ENCODE measurements at regions not wholly inside any gene's neighbourhood (a gene's known extent, or its start where the extent isn't known, plus 50 kb on each side); places are given as distances from the start of the nearest gene placed in this dataset.

- ChIA-PET CTCF (no interaction called here), POLR2A (no interaction called here)
- Histone ChIP-seq H3K9ac (no peak overlapping the region), H4K20me1 (ENCODE audit: insufficient read depth) (no peaks in the 10 kb centered on the region), H3K4me2 (no peak overlapping the region), H3F3A (replicated peaks; ENCODE audit: insufficient read depth) (no peaks in the 10 kb centered on the region), H3K36me3 (replicated peaks in 1 of 2; ENCODE audit: control insufficient read depth in 1 of 2, insufficient read depth in 2 of 2, low read length in 1 of 2) (no peaks in the 10 kb centered on the region), H3K9me2 (no peaks in the 10 kb centered on the region), H3K4me3 (ENCODE audit: low read depth in 2 of 2, low read length in 1 of 2) (no peak overlapping the region), H3K4me1 (ENCODE audit: control insufficient read depth in 1 of 2, insufficient read depth in 2 of 2, low read depth in 1 of 2, low read length in 1 of 2) (no peaks in the 10 kb centered on the region; a peak in 2 of 4 replicates), H3K9me3 (no peaks in the 10 kb centered on the region), H3K79me2 (ENCODE audit: insufficient read depth) (no peaks in the 10 kb centered on the region), H2AFZ (ENCODE audit: low read depth) (no peak overlapping the region), H3K27me3 (ENCODE audit: insufficient read depth) (peaks cover 22% of the 10 kb centered on the region; the same call in 1 of the 2 replicates), H3K27ac (ENCODE audit: low read depth in 2 of 2, low read length in 1 of 2) (no peak overlapping the region)
- DNase-seq, result no peak
- WGBS (ENCODE audit: low lambda C conversion rate), result 13% methylated on average over 2 of the region's 2 CpGs
- TF ChIP-seq USF2 (IDR thresholded peaks at IDR 0.05; ENCODE audit: borderline replicate concordance, low read depth, low read length) (no peak), FOXJ3 (CRISPR knock-in tag; IDR thresholded peaks at IDR 0.05) (no peak), PBX3 (IDR thresholded peaks at IDR 0.05) (no peak), TEAD4 (IDR thresholded peaks at IDR 0.05; ENCODE audit: borderline replicate concordance, insufficient read depth) (no peak), CHD2 (IDR thresholded peaks at IDR 0.05; ENCODE audit: low read length, partially characterized antibody) (no peak), SIN3A (IDR thresholded peaks at IDR 0.05; ENCODE audit: borderline replicate concordance, low read depth, low read length) (no peak), RFX5 (IDR thresholded peaks at IDR 0.05; ENCODE audit: low read length) (no peak), MEF2A (IDR thresholded peaks at IDR 0.05; ENCODE audit: borderline replicate concordance, low read depth) (no peak), POLR2AphosphoS5 (IDR thresholded peaks at IDR 0.05; ENCODE audit: low read depth, low read length) (no peak)
These were observed 74.7 kb downstream of the LLPH start for GRCh38 chr12:66055837-66056319.

- H3K4me1 ChIP-seq (ENCODE audit: control insufficient read depth in 1 of 2, insufficient read depth in 2 of 2, low read depth in 1 of 2, low read length in 1 of 2), result no peaks in the 10 kb centered on the region; a peak in 2 of 4 replicates
- H3K27ac ChIP-seq (ENCODE audit: low read depth in 2 of 2, low read length in 1 of 2), result peak overlapping the region in 1 of 2 experiments; percentile 87; a peak in 2 of 4 replicates
- no peak overlapping the region for H3K4me3 ChIP-seq (ENCODE audit: low read depth in 2 of 2, low read length in 1 of 2)
- no peak overlapping the region for H3K4me2 ChIP-seq
- H3F3A ChIP-seq (replicated peaks; ENCODE audit: insufficient read depth), result peaks cover 4% of the 10 kb centered on the region
- no peaks in the 10 kb centered on the region for H3K79me2 ChIP-seq (ENCODE audit: insufficient read depth)
- no peak overlapping the region for H2AFZ ChIP-seq (ENCODE audit: low read depth)
- DNase-seq, result no peak
- H3K9me2 ChIP-seq, result no peaks in the 10 kb centered on the region
- POLR2A ChIA-PET, result no interaction called here
- CTCF ChIA-PET, result interaction anchor here (0.7 kb wide), 1 partner anchor 25 kb away, joined by 3 read pairs; no protein-coding TSS in a partner anchor
- no peaks in the 10 kb centered on the region; the same call in 1 of the 2 replicates for H3K27me3 ChIP-seq (ENCODE audit: insufficient read depth)
- no peak overlapping the region for H3K9ac ChIP-seq
- H4K20me1 ChIP-seq (ENCODE audit: insufficient read depth), result no peaks in the 10 kb centered on the region
- 21% methylated on average over 1 of the region's 1 CpG for WGBS (ENCODE audit: low lambda C conversion rate)
- no peaks in the 10 kb centered on the region for H3K36me3 ChIP-seq (replicated peaks in 1 of 2; ENCODE audit: control insufficient read depth in 1 of 2, insufficient read depth in 2 of 2, low read length in 1 of 2)
- no peaks in the 10 kb centered on the region for H3K9me3 ChIP-seq
- TF ChIP-seq IRF3 (IDR thresholded peaks at IDR 0.05; ENCODE audit: low read depth, low read length) (no peak), TEAD4 (IDR thresholded peaks at IDR 0.05; ENCODE audit: borderline replicate concordance, insufficient read depth) (no peak), YY1 (IDR thresholded peaks at IDR 0.05; ENCODE audit: low read depth) (no peak), EP300 (IDR thresholded peaks at IDR 0.05; ENCODE audit: borderline replicate concordance in 1 of 2, low read depth in 1 of 2, low read length in 1 of 2) (no peak), TAF1 (IDR thresholded peaks at IDR 0.05; ENCODE audit: borderline replicate concordance, low read depth, low read length) (no peak), RFX5 (IDR thresholded peaks at IDR 0.05; ENCODE audit: low read length) (no peak), NRF1 (IDR thresholded peaks at IDR 0.05; ENCODE audit: low read depth, low read length) (no peak), CTCF (IDR thresholded peaks at IDR 0.05) (no peak), NFIC (IDR thresholded peaks at IDR 0.05; ENCODE audit: borderline replicate concordance) (no peak), USF2 (IDR thresholded peaks at IDR 0.05; ENCODE audit: borderline replicate concordance, low read depth, low read length) (no peak)
These were observed 77.4 kb downstream of the LLPH start for GRCh38 chr12:66052988-66053615.
